HG03045 (cell line): ENCODE measurements at regions not wholly inside any gene's neighbourhood (a gene's known extent, or its start where the extent isn't known, plus 50 kb on each side); places are given as distances from the start of the nearest gene placed in this dataset.
"Not testable (repeated sequence)": the region's sequence is repeated elsewhere in the genome, so short reads cannot be mapped to it uniquely, and the experiment has no call there.

Experiments
- ATAC-seq: cut with Tn5 transposase; IDR thresholded peaks from one replicate; pipeline ENCODE4 v1.9.1; 2021; ENCODE audit warnings: mild to moderate bottlenecking, moderate library complexity; ENCODE audit not compliant: unreplicated experiment

- ATAC-seq, result no peak
Observed at GRCh38 chr9:106775960-106776359, 87.0 kb upstream of the ZNF462 start.

- no peak for ATAC-seq
Observed at GRCh38 chr9:106779796-106780195, 83.2 kb upstream of the ZNF462 start.

GRCh38 chr9:106783121-106783520, 79.8 kb upstream of the ZNF462 start:
- ATAC-seq, result no peak

GRCh38 chr9:106784076-106784475, 78.9 kb upstream of the ZNF462 start:
- ATAC-seq, result no peak

GRCh38 chr9:106785200-106785599, 77.8 kb upstream of the ZNF462 start:
- no peak for ATAC-seq

GRCh38 chr9:106788021-106788420, 74.9 kb upstream of the ZNF462 start:
- not testable (repeated sequence) for ATAC-seq

- ATAC-seq, result no peak
Observed at GRCh38 chr9:106795031-106795430, 67.9 kb upstream of the ZNF462 start.

- no peak for ATAC-seq
Observed at GRCh38 chr9:106796771-106797170, 66.2 kb upstream of the ZNF462 start.

GRCh38 chr9:106797299-106797698, 65.7 kb upstream of the ZNF462 start:
- ATAC-seq, result no peak

GRCh38 chr9:106798016-106798799, 64.8 kb upstream of the ZNF462 start:
- ATAC-seq, result no peak

GRCh38 chr9:106799152-106799551, 63.8 kb upstream of the ZNF462 start:
- no peak for ATAC-seq

- ATAC-seq, result no peak
Observed at GRCh38 chr9:106800701-106801270, 62.2 kb upstream of the ZNF462 start.

- ATAC-seq, result no peak
Observed at GRCh38 chr9:106801816-106802215, 61.1 kb upstream of the ZNF462 start.
